Heart right ventricle (tissue), 16 donors: ENCODE measurements at regions not wholly inside any gene's neighbourhood (a gene's known extent, or its start where the extent isn't known, plus 50 kb on each side); places are given as distances from the start of the nearest gene placed in this dataset.

ENCODE experiments used
- ATAC-seq, 8 donors: fragments of 200-7000 bp; cut with Tn5 transposase; one replicate each; pipeline ENCODE4 v1.9.1; 2020; ENCODE audit warnings: mild to moderate bottlenecking in 8 of 8, moderate library complexity in 8 of 8, moderate number of reproducible peaks in 1 of 8
- DNase-seq, 2 donors: peaks; one replicate each; pipeline ENCODE4 v3.0.0-alpha.2; 2020
- H3K27ac ChIP-seq, 10 donors: fragments of 200-600 bp; sonication (generic) in 2 of 10; one replicate each; pipeline versions ENCODE4 v1.5.0 to v1.8.0; 2020 to 2022; ENCODE audit warnings: mild to moderate bottlenecking in 3 of 10
- H3K27me3 ChIP-seq, 7 donors: fragments of 200-600 bp; one replicate each; pipeline ENCODE4 v1.8.0; 2021 to 2022; ENCODE audit warnings: mild to moderate bottlenecking in 2 of 7
- H3K36me3 ChIP-seq, 9 donors: fragments of 200-600 bp; sonication (generic) in 1 of 9; one replicate each; pipeline versions ENCODE4 v1.5.0 to v1.8.0; 2020 to 2022; ENCODE audit warnings: mild to moderate bottlenecking in 2 of 9
- H3K4me1 ChIP-seq, 9 donors: fragments of 200-600 bp; sonication (generic) in 1 of 9; one replicate each; pipeline versions ENCODE4 v1.5.0 to v1.8.0; 2020 to 2022; ENCODE audit warnings: mild to moderate bottlenecking in 4 of 9
- H3K4me3 ChIP-seq, 10 donors: fragments of 200-600 bp; sonication (generic) in 2 of 10; one replicate each; pipeline versions ENCODE4 v1.5.0 to v1.8.0; 2020 to 2022; ENCODE audit warnings: mild to moderate bottlenecking in 7 of 10, moderate library complexity in 2 of 10
- H3K9me3 ChIP-seq, 11 donors: fragments of 200-600 bp in 10 of 11; sonication (generic) in 2 of 11; one replicate each; pipeline versions ENCODE4 v1.5.0 to v1.8.0; 2013 to 2022; ENCODE audit warnings: mild to moderate bottlenecking in 2 of 11, control low read depth in 1 of 11, moderate library complexity in 1 of 11
- CTCF ChIP-seq, 9 donors: fragments of 200-600 bp; sonication (generic) in 2 of 9; IDR thresholded peaks; one replicate each; pipeline versions ENCODE4 v1.5.0 to v1.8.0; 2021 to 2022; ENCODE audit warnings: antibody characterized with exemption in 9 of 9, mild to moderate bottlenecking in 5 of 9, moderate library complexity in 1 of 9
- WGBS, 2 donors: extraction: QIAGEN DNeasy Blood & Tissue Kit; methylation state at CpG; one replicate each; pipeline ENCODE4 v1.1.7; 2013; ENCODE audit warnings: inconsistent platforms in 1 of 2; 5-methylcytosine and 5-hydroxymethylcytosine counted together
- intact Hi-C, 10 donors: fragments of 100-400 bp; cut with DNase I; formaldehyde crosslinking; loops; one replicate each; pipeline versions ENCODE4 v1.11.1 to v1.14.2; 2022
- donor health status: Arrhythmogenic right ventricular cardiomyopathy.
- donor health status: ischemic (EF 13 %, LVEDD 7.1; RV severe dilation, severe dysfunction).
- donor health status: healthy with polysubstance abuse.
- donor health status: DM: no; HTN: yes; CAD: no.
- donor health status: DM: no; HTN: no; CAD: no.
- donor health status: ischemic (EF 25% LVEDD 6.9; RV normal size, moderate dysfunction).
- donor health status: ischemic (EF 25% LVEDD 5.7; RV mildly dilated, moderate dysfunction).
- donor health status: healthy.
- donor health status: DM: yes; HTN: yes; CAD: no.
- donor health status: Ischemic cardiomyopathy.
- donor health status: ischemic (EF 35%, LVEDD 5.7; RV mildly dilated, moderate dysfunction).
- donor health status: nonischemic (EF 11% LVEDD 7.7; RV severe dilation, severe dysfunction).
- donor health status: DM: yes; HTN: yes; CAD: no.
- donor health status: PGD.
- donor health status: ischemic (EF 29% LVEDD 5.4; RV normal size, mild dysfunction).
- donor health status: nonischemic (EF 23%, LVEDD 6.1; RV moderate dilation, normal function).

GRCh38 chr13:107867701-107868661 lies 347.4 kb downstream of the LIG4 start:
- H3K4me1 ChIP-seq = peaks cover 0 to 24% (median 15%) of the 10 kb centered on the region in 9 donors
- WGBS, 2 donors = 1% methylated on average over 78 to 81 of the region's 81 CpGs
- ATAC-seq (peak in 4 of 8 donors; percentile 33 to 61 (median 48)), DNase-seq (peak in 1 of 2 donors; percentile 6)
- peak in 4 of 9 donors; percentile 20 to 49 (median 32) for TF ChIP-seq CTCF (IDR thresholded peaks at IDR 0.05)
- H3K9me3 ChIP-seq = no peaks in the 10 kb centered on the region
- peaks cover 5 to 90% (median 70%) of the 10 kb centered on the region in 7 donors for H3K27me3 ChIP-seq
- peak overlapping the region in 9 of 10 donors; percentile 22 to 52 (median 48) for H3K4me3 ChIP-seq
- H3K36me3 ChIP-seq = no peaks in the 10 kb centered on the region
- H3K27ac ChIP-seq = no peak overlapping the region
- intact Hi-C loops = loop anchor here in 1 of 10 donors (10.0 kb wide), 1 partner anchor 653 kb away; no protein-coding TSS in a partner anchor

GRCh38 chr13:107866941-107867623 lies 348.3 kb downstream of the LIG4 start:
- H3K27ac ChIP-seq = no peak overlapping the region
- WGBS, 2 donors = 0 to 1% methylated on average over 63 to 79 of the region's 79 CpGs
- H3K4me3 ChIP-seq = peak overlapping the region in 9 of 10 donors; percentile 22 to 52 (median 48)
- DNase-seq (peak in 1 of 2 donors; percentile 3), ATAC-seq (peak in 1 of 8 donors; percentile 20)
- intact Hi-C loops = loop anchor here in 1 of 10 donors (10.0 kb wide), 1 partner anchor 652 kb away; no protein-coding TSS in a partner anchor
- TF ChIP-seq CTCF (IDR thresholded peaks at IDR 0.05) = no peak
- no peaks in the 10 kb centered on the region for H3K36me3 ChIP-seq
- H3K27me3 ChIP-seq = peaks cover 5 to 85% (median 70%) of the 10 kb centered on the region in 7 donors
- H3K9me3 ChIP-seq = no peaks in the 10 kb centered on the region
- H3K4me1 ChIP-seq = peaks cover 0 to 24% (median 15%) of the 10 kb centered on the region in 9 donors

- intact Hi-C loops = loop anchor here in 1 of 10 donors (10.0 kb wide), 1 partner anchor 651 kb away; no protein-coding TSS in a partner anchor
- H3K27ac ChIP-seq = no peak overlapping the region
- peaks cover 0 to 3% (median 0%) of the 10 kb centered on the region in 11 donors for H3K9me3 ChIP-seq
- ATAC-seq = peak in 3 of 8 donors; percentile 20 to 30 (median 26)
- 1 to 3% methylated on average over 51 of the region's 51 CpGs for WGBS, 2 donors
- H3K27me3 ChIP-seq = peaks cover 5 to 77% (median 62%) of the 10 kb centered on the region in 7 donors
- TF ChIP-seq CTCF (IDR thresholded peaks at IDR 0.05) = no peak
- H3K4me3 ChIP-seq = peak overlapping the region in 9 of 10 donors; percentile 16 to 52 (median 48)
- H3K36me3 ChIP-seq = no peaks in the 10 kb centered on the region
- peaks cover 0 to 24% (median 15%) of the 10 kb centered on the region in 9 donors for H3K4me1 ChIP-seq
- DNase-seq = no peak
These were observed 349.1 kb downstream of the LIG4 start for GRCh38 chr13:107866032-107866940.
